Astrocyte (in vitro differentiated cells and primary cell): ENCODE measurements at regions not wholly inside any gene's neighbourhood (a gene's known extent, or its start where the extent isn't known, plus 50 kb on each side); places are given as distances from the start of the nearest gene placed in this dataset.

Experiments
- DNase-seq: peaks from one replicate; pipeline ENCODE4 v3.0.0-alpha.2; 2010; ENCODE audit warnings: low read depth
- FAIRE-seq: peaks from 2 replicates; lab custom pipeline; 2011; peaks lifted over from hg19 to GRCh38; lab: Jason Lieb, UNC
- H2AFZ ChIP-seq: 2 replicates; pipeline ENCODE4 v1.6.0; 2012; ENCODE audit warnings: low read depth, low read length, inconsistent platforms
- H3K27ac ChIP-seq: 2 replicates; pipeline ENCODE4 v1.5.1; 2011; ENCODE audit warnings: low read depth, low read length, inconsistent platforms
- H3K27me3 ChIP-seq: 2 replicates; pipeline ENCODE4 v1.6.0; 2011; ENCODE audit warnings: low read length, inconsistent platforms; ENCODE audit not compliant: insufficient read depth
- H3K36me3 ChIP-seq: 2 replicates; pipeline ENCODE4 v1.5.1; 2011; ENCODE audit warnings: low read length, inconsistent platforms; ENCODE audit not compliant: insufficient read depth
- H3K4me1 ChIP-seq: 2 replicates; pipeline ENCODE4 v1.5.1; 2011; ENCODE audit warnings: low read length, inconsistent platforms; ENCODE audit not compliant: insufficient read depth
- H3K4me2 ChIP-seq: 2 replicates; pipeline ENCODE4 v1.6.0; 2012; ENCODE audit warnings: low read length, inconsistent platforms
- H3K4me3 ChIP-seq: 2 replicates; pipeline ENCODE4 v1.5.1; 2011; ENCODE audit warnings: low read depth, mild to moderate bottlenecking, low read length, inconsistent platforms; ENCODE audit not compliant: insufficient read depth
- H3K79me2 ChIP-seq: 2 replicates; pipeline ENCODE4 v1.6.0; 2012; ENCODE audit warnings: mild to moderate bottlenecking, low read length, inconsistent platforms; ENCODE audit not compliant: insufficient read depth
- H3K9ac ChIP-seq: 2 replicates; pipeline ENCODE4 v1.6.0; 2012; ENCODE audit warnings: mild to moderate bottlenecking, low read length, inconsistent platforms
- H3K9me3 ChIP-seq: 2 replicates; pipeline ENCODE4 v1.5.1; 2012; ENCODE audit warnings: low read depth, mild to moderate bottlenecking, low read length, inconsistent platforms; ENCODE audit not compliant: insufficient read depth
- H4K20me1 ChIP-seq: 2 replicates; pipeline ENCODE4 v1.6.0; 2012; ENCODE audit warnings: low read length, inconsistent platforms; ENCODE audit not compliant: insufficient read depth
- H3K27ac Mint-ChIP-seq: one replicate; pipeline ENCODE4 v1.8.0; 2021; ENCODE audit warnings: mild to moderate bottlenecking, mixed read lengths; ENCODE audit not compliant: unreplicated experiment
- H3K27me3 Mint-ChIP-seq: one replicate; pipeline ENCODE4 v1.8.0; 2021; ENCODE audit warnings: low read depth, mixed read lengths; ENCODE audit not compliant: unreplicated experiment
- H3K36me3 Mint-ChIP-seq: one replicate; pipeline ENCODE4 v1.8.0; 2021; ENCODE audit warnings: low read depth, mixed read lengths; ENCODE audit not compliant: unreplicated experiment
- H3K4me1 Mint-ChIP-seq: one replicate; pipeline ENCODE4 v1.8.0; 2021; ENCODE audit warnings: low read depth, mixed read lengths; ENCODE audit not compliant: unreplicated experiment
- H3K4me3 Mint-ChIP-seq: one replicate; pipeline ENCODE4 v1.8.0; 2021; ENCODE audit warnings: mild to moderate bottlenecking, moderate library complexity, mixed read lengths; ENCODE audit not compliant: unreplicated experiment
- H3K9me3 Mint-ChIP-seq: one replicate; pipeline ENCODE4 v1.8.0; 2021; ENCODE audit warnings: mild to moderate bottlenecking, mixed read lengths; ENCODE audit not compliant: unreplicated experiment
- CTCF ChIP-seq: IDR thresholded peaks from 2 replicates; pipeline ENCODE4 v1.5.1; 2011; ENCODE audit warnings: low read depth, mild to moderate bottlenecking, inconsistent platforms, low read length, moderate library complexity; ENCODE audit not compliant: insufficient read depth
- EZH2 ChIP-seq: IDR thresholded peaks from 2 replicates; pipeline ENCODE4 v1.6.1; 2012; ENCODE audit warnings: mild to moderate bottlenecking, low read length, inconsistent platforms; ENCODE audit not compliant: insufficient read depth

- TF ChIP-seq CTCF (no peak), EZH2 (no peak)
- peaks cover 55% of the 10 kb centered on the region for H3K4me1 ChIP-seq
- H4K20me1 ChIP-seq: peaks cover 86% of the 10 kb centered on the region
- H3K27ac ChIP-seq: peak overlapping the region; percentile 49
- no peak overlapping the region for H2AFZ ChIP-seq
- DNase-seq (no peak), FAIRE-seq (no peak)
- H3K4me3 ChIP-seq: peak overlapping the region; percentile 85
- H3K36me3 Mint-ChIP-seq: peaks cover 5% of the 10 kb centered on the region
- H3K4me3 Mint-ChIP-seq: peak overlapping the region; percentile 94
- peak overlapping the region; percentile 91 for H3K27ac Mint-ChIP-seq
- no peaks in the 10 kb centered on the region for H3K36me3 ChIP-seq
- H3K9me3 Mint-ChIP-seq: no peaks in the 10 kb centered on the region
- peak overlapping the region; percentile 86 for H3K9ac ChIP-seq
- peaks cover 93% of the 10 kb centered on the region for H3K79me2 ChIP-seq
- H3K9me3 ChIP-seq: no peaks in the 10 kb centered on the region
- peaks cover 4% of the 10 kb centered on the region for H3K27me3 Mint-ChIP-seq
- peaks cover 24% of the 10 kb centered on the region for H3K4me1 Mint-ChIP-seq
- H3K4me2 ChIP-seq: peak overlapping the region; percentile 99
- no peaks in the 10 kb centered on the region for H3K27me3 ChIP-seq
Observed at GRCh38 chr1:201650623-201650933, 111.7 kb downstream of the NAV1 start.

GRCh38 chr1:201652181-201652580 is 113.3 kb downstream of the NAV1 start:
- Histone ChIP-seq H3K4me1 (peaks cover 63% of the 10 kb centered on the region), H3K4me2 (peak overlapping the region; percentile 99), H3K27me3 (no peaks in the 10 kb centered on the region), H2AFZ (no peak overlapping the region), H3K79me2 (peaks cover 96% of the 10 kb centered on the region), H3K27ac (no peak overlapping the region), H3K4me3 (no peak overlapping the region), H3K9ac (peak overlapping the region; percentile 86), H3K36me3 (no peaks in the 10 kb centered on the region), H4K20me1 (peaks cover 92% of the 10 kb centered on the region), H3K9me3 (no peaks in the 10 kb centered on the region)
- Mint-ChIP-seq H3K9me3 (no peaks in the 10 kb centered on the region), H3K27me3 (peaks cover 4% of the 10 kb centered on the region), H3K27ac (no peak overlapping the region), H3K4me3 (no peak overlapping the region), H3K4me1 (peaks cover 19% of the 10 kb centered on the region), H3K36me3 (peaks cover 5% of the 10 kb centered on the region)
- FAIRE-seq: no peak
- no peak for DNase-seq
- TF ChIP-seq CTCF (no peak), EZH2 (no peak)

GRCh38 chr1:201653233-201653632 is 114.3 kb downstream of the NAV1 start:
- peaks cover 96% of the 10 kb centered on the region for H4K20me1 ChIP-seq
- no peak for TF ChIP-seq CTCF
- H3K4me1 ChIP-seq: peaks cover 57% of the 10 kb centered on the region
- DNase-seq: no peak
- H3K9ac ChIP-seq: no peak overlapping the region
- peak overlapping the region; percentile 40 for H3K4me2 ChIP-seq
- H3K79me2 ChIP-seq: peaks cover 97% of the 10 kb centered on the region
- Mint-ChIP-seq H3K36me3 (peaks cover 10% of the 10 kb centered on the region), H3K4me3 (no peak overlapping the region), H3K4me1 (peaks cover 19% of the 10 kb centered on the region), H3K9me3 (no peaks in the 10 kb centered on the region), H3K27me3 (peaks cover 4% of the 10 kb centered on the region), H3K27ac (no peak overlapping the region)
- no peak overlapping the region for H2AFZ ChIP-seq
- no peaks in the 10 kb centered on the region for H3K9me3 ChIP-seq
- H3K4me3 ChIP-seq: no peak overlapping the region
- no peak for FAIRE-seq
- H3K36me3 ChIP-seq: no peaks in the 10 kb centered on the region
- H3K27ac ChIP-seq: no peak overlapping the region
- no peaks in the 10 kb centered on the region for H3K27me3 ChIP-seq
